ENCODE measurements at regions not wholly inside any gene's neighbourhood (a gene's known extent, or its start where the extent isn't known, plus 50 kb on each side); places are given as distances from the start of the nearest gene placed in this dataset.

- TF ChIP-seq CHD7 (IDR thresholded peaks at IDR 0.05; ENCODE audit: insufficient replicate concordance, low read length): no peak
Observed at GRCh38 chr4:59037812-59038211, 1927.6 kb upstream of the IGFBP7 start (continued).
